CD4-positive, CD25-positive, alpha-beta regulatory T cell (primary cell): ENCODE measurements at regions not wholly inside any gene's neighbourhood (a gene's known extent, or its start where the extent isn't known, plus 50 kb on each side); places are given as distances from the start of the nearest gene placed in this dataset.

Source experiments
- ATAC-seq, 2 donors: fragments of 150-1000 bp; cut with Tn5 transposase; one replicate each; pipeline ENCODE4 v1.10.0; 2021; ENCODE audit warnings: low read depth in 2 of 2, moderate number of reproducible peaks in 2 of 2, moderate library complexity in 1 of 2
- DNase-seq, 3 donors: peaks; one replicate each; pipeline versions ENCODE4 v3.0.0 to v3.0.0-alpha.2; 2012 to 2022; ENCODE audit warnings: mixed read lengths in 1 of 3
- H3K27ac ChIP-seq: one replicate; pipeline ENCODE4 v1.7.0; 2013; ENCODE audit warnings: mild to moderate bottlenecking, low read length; ENCODE audit not compliant: insufficient read depth, poor library complexity, severe bottlenecking
- H3K27me3 ChIP-seq: one replicate; pipeline ENCODE4 v1.7.0; 2013; ENCODE audit warnings: low read length; ENCODE audit not compliant: control insufficient read depth, insufficient read depth
- H3K36me3 ChIP-seq: one replicate; pipeline ENCODE4 v1.7.0; 2013; ENCODE audit warnings: mild to moderate bottlenecking, low read length, moderate library complexity; ENCODE audit not compliant: control insufficient read depth, insufficient read depth
- H3K4me1 ChIP-seq: 2 replicates; pipeline ENCODE4 v1.7.0; 2013; ENCODE audit warnings: mild to moderate bottlenecking, low read length; ENCODE audit not compliant: insufficient read depth, control insufficient read depth, poor library complexity, severe bottlenecking
- H3K4me3 ChIP-seq: one replicate; pipeline ENCODE4 v1.7.0; 2013; ENCODE audit warnings: low read depth, mild to moderate bottlenecking, low read length, moderate library complexity
- H3K9me3 ChIP-seq, 2 experiments: 1 replicate in 1 of 2; 2 replicates in 1 of 2; pipeline ENCODE4 v1.7.0; 2013; ENCODE audit warnings: low read length in 2 of 2, mild to moderate bottlenecking in 1 of 2, moderate library complexity in 1 of 2; ENCODE audit not compliant: control insufficient read depth in 2 of 2
- H3K27ac Mint-ChIP-seq, 3 donors: one replicate each; pipeline ENCODE4 v1.8.0; 2020 to 2022; ENCODE audit warnings: mild to moderate bottlenecking in 3 of 3, mixed read lengths in 3 of 3, moderate library complexity in 2 of 3
- H3K27me3 Mint-ChIP-seq: one replicate; pipeline ENCODE4 v1.8.0; 2022; ENCODE audit warnings: mild to moderate bottlenecking, mixed read lengths
- H3K36me3 Mint-ChIP-seq: one replicate; pipeline ENCODE4 v1.8.0; 2020; ENCODE audit warnings: mixed read lengths
- H3K4me1 Mint-ChIP-seq, 4 donors: one replicate each; pipeline ENCODE4 v1.8.0; 2020 to 2022; ENCODE audit warnings: mixed read lengths in 4 of 4, mild to moderate bottlenecking in 1 of 4
- H3K4me3 Mint-ChIP-seq, 4 donors: one replicate each; pipeline ENCODE4 v1.8.0; 2020 to 2022; ENCODE audit warnings: mild to moderate bottlenecking in 4 of 4, mixed read lengths in 4 of 4, moderate library complexity in 3 of 4
- H3K9me3 Mint-ChIP-seq, 7 donors: one replicate each; pipeline ENCODE4 v1.8.0; 2020 to 2022; ENCODE audit warnings: mixed read lengths in 7 of 7, mild to moderate bottlenecking in 3 of 7, moderate library complexity in 2 of 7

- Mint-ChIP-seq H3K9me3 (peaks cover 0 to 2% (median 0%) of the 10 kb centered on the region in 7 donors), H3K4me1 (no peaks in the 10 kb centered on the region), H3K27ac (no peak overlapping the region), H3K36me3 (no peaks in the 10 kb centered on the region), H3K4me3 (no peak overlapping the region), H3K27me3 (no peaks in the 10 kb centered on the region)
- no peak for ATAC-seq
- DNase-seq, result no peak
- no peaks in the 10 kb centered on the region for H3K36me3 ChIP-seq
- H3K9me3 ChIP-seq, result no peaks in the 10 kb centered on the region
- no peaks in the 10 kb centered on the region for H3K4me1 ChIP-seq
- no peaks in the 10 kb centered on the region for H3K27me3 ChIP-seq
- no peak overlapping the region for H3K27ac ChIP-seq
- no peak overlapping the region for H3K4me3 ChIP-seq
Observed at GRCh38 chr6:165895421-165896165, 232.6 kb upstream of the PDE10A start.

GRCh38 chr6:165894171-165894825 is 231.3 kb upstream of the PDE10A start:
- no peak for DNase-seq
- Mint-ChIP-seq H3K4me1 (no peaks in the 10 kb centered on the region), H3K9me3 (peaks cover 0 to 2% (median 0%) of the 10 kb centered on the region in 7 donors), H3K4me3 (no peak overlapping the region), H3K27ac (no peak overlapping the region), H3K27me3 (no peaks in the 10 kb centered on the region), H3K36me3 (no peaks in the 10 kb centered on the region)
- no peaks in the 10 kb centered on the region for H3K9me3 ChIP-seq
- no peak overlapping the region for H3K4me3 ChIP-seq
- no peaks in the 10 kb centered on the region for H3K4me1 ChIP-seq
- H3K36me3 ChIP-seq, result no peaks in the 10 kb centered on the region
- H3K27ac ChIP-seq, result no peak overlapping the region
- H3K27me3 ChIP-seq, result peaks cover under 1% of the 10 kb centered on the region
- ATAC-seq, result no peak

GRCh38 chr6:165893431-165893830 is 230.4 kb upstream of the PDE10A start:
- no peak overlapping the region for H3K4me3 Mint-ChIP-seq
- no peaks in the 10 kb centered on the region for H3K27me3 Mint-ChIP-seq
- peaks cover 0 to 2% (median 0%) of the 10 kb centered on the region in 7 donors for H3K9me3 Mint-ChIP-seq

GRCh38 chr6:165891320-165891719 is 228.3 kb upstream of the PDE10A start:
- H3K4me3 ChIP-seq, result no peak overlapping the region
- DNase-seq, result no peak
- no peak overlapping the region for H3K27ac ChIP-seq
- H3K4me1 Mint-ChIP-seq, result no peaks in the 10 kb centered on the region
- H3K4me1 ChIP-seq, result no peaks in the 10 kb centered on the region
- H3K27ac Mint-ChIP-seq, result no peak overlapping the region
- no peaks in the 10 kb centered on the region for H3K36me3 ChIP-seq
- H3K27me3 Mint-ChIP-seq, result no peaks in the 10 kb centered on the region
- peaks cover 0 to 7% (median 0%) of the 10 kb centered on the region in 7 donors for H3K9me3 Mint-ChIP-seq
- no peak overlapping the region for H3K4me3 Mint-ChIP-seq
- ATAC-seq, result no peak
- H3K27me3 ChIP-seq, result peaks cover 2% of the 10 kb centered on the region
- no peaks in the 10 kb centered on the region for H3K36me3 Mint-ChIP-seq
- peaks cover 0 to 1% of the 10 kb centered on the region in 2 experiments for H3K9me3 ChIP-seq

More at GRCh38 chr6:165893431-165893830, 230.4 kb upstream of the PDE10A start:
- Histone ChIP-seq H3K27ac (no peak overlapping the region), H3K27me3 (peaks cover 2% of the 10 kb centered on the region), H3K4me3 (no peak overlapping the region), H3K9me3 (no peaks in the 10 kb centered on the region), H3K4me1 (no peaks in the 10 kb centered on the region), H3K36me3 (no peaks in the 10 kb centered on the region)
- Mint-ChIP-seq H3K27ac (no peak overlapping the region), H3K36me3 (no peaks in the 10 kb centered on the region), H3K4me1 (no peaks in the 10 kb centered on the region)
- ATAC-seq (no peak), DNase-seq (no peak)

GRCh38 chr6:165890404-165890735 is 227.3 kb upstream of the PDE10A start:
- no peaks in the 10 kb centered on the region for H3K4me1 Mint-ChIP-seq
- H3K27me3 ChIP-seq, result peaks cover 2% of the 10 kb centered on the region
- ATAC-seq, result no peak
- peaks cover 0 to 1% of the 10 kb centered on the region in 2 experiments for H3K9me3 ChIP-seq
- no peak for DNase-seq
- no peaks in the 10 kb centered on the region for H3K36me3 Mint-ChIP-seq
- H3K9me3 Mint-ChIP-seq, result peaks cover 0 to 5% (median 0%) of the 10 kb centered on the region in 7 donors
- no peak overlapping the region for H3K4me3 ChIP-seq
- H3K27ac Mint-ChIP-seq, result no peak overlapping the region
- no peaks in the 10 kb centered on the region for H3K36me3 ChIP-seq
- no peaks in the 10 kb centered on the region for H3K27me3 Mint-ChIP-seq
- H3K4me3 Mint-ChIP-seq, result no peak overlapping the region
- no peak overlapping the region for H3K27ac ChIP-seq
- H3K4me1 ChIP-seq, result no peaks in the 10 kb centered on the region

GRCh38 chr6:165889636-165890403 is 226.8 kb upstream of the PDE10A start:
- Mint-ChIP-seq H3K36me3 (no peaks in the 10 kb centered on the region), H3K4me1 (peaks cover 0 to 4% (median 0%) of the 10 kb centered on the region in 4 donors), H3K9me3 (peaks cover 0 to 5% (median 0%) of the 10 kb centered on the region in 7 donors), H3K4me3 (no peak overlapping the region), H3K27me3 (peaks cover 3% of the 10 kb centered on the region), H3K27ac (no peak overlapping the region)
- no peaks in the 10 kb centered on the region for H3K36me3 ChIP-seq
- H3K4me3 ChIP-seq, result no peak overlapping the region
- DNase-seq (peak in 1 of 3 donors; percentile 6), ATAC-seq (no peak)
- H3K27ac ChIP-seq, result no peak overlapping the region
- peaks cover 0 to 1% of the 10 kb centered on the region in 2 experiments for H3K9me3 ChIP-seq
- no peaks in the 10 kb centered on the region for H3K4me1 ChIP-seq
- peaks cover 2% of the 10 kb centered on the region for H3K27me3 ChIP-seq

GRCh38 chr6:165886169-165886568 is 223.1 kb upstream of the PDE10A start:
- H3K4me1 ChIP-seq, result no peaks in the 10 kb centered on the region
- peaks cover 0 to 5% (median 0%) of the 10 kb centered on the region in 7 donors for H3K9me3 Mint-ChIP-seq
- peaks cover 2% of the 10 kb centered on the region for H3K27me3 ChIP-seq
- H3K27ac Mint-ChIP-seq, result no peak overlapping the region
- H3K27me3 Mint-ChIP-seq, result peaks cover 15% of the 10 kb centered on the region
- DNase-seq (no peak), ATAC-seq (no peak)
- H3K36me3 Mint-ChIP-seq, result no peaks in the 10 kb centered on the region
- H3K4me3 ChIP-seq, result no peak overlapping the region
- H3K36me3 ChIP-seq, result no peaks in the 10 kb centered on the region
- no peak overlapping the region for H3K4me3 Mint-ChIP-seq
- peaks cover 0 to 6% (median 1%) of the 10 kb centered on the region in 4 donors for H3K4me1 Mint-ChIP-seq
- peaks cover 0 to 1% of the 10 kb centered on the region in 2 experiments for H3K9me3 ChIP-seq
- no peak overlapping the region for H3K27ac ChIP-seq
